HFFc6 (cell line): ENCODE measurements at regions not wholly inside any gene's neighbourhood (a gene's known extent, or its start where the extent isn't known, plus 50 kb on each side); places are given as distances from the start of the nearest gene placed in this dataset.

Experiments
- DNase-seq: peaks from one replicate; pipeline ENCODE4 v3.0.0-alpha.2; 2018
- H3K27ac Mint-ChIP-seq: 2 replicates; pipeline ENCODE4 v1.8.0; 2020; ENCODE audit warnings: mild to moderate bottlenecking, mixed read lengths
- H3K27me3 Mint-ChIP-seq: 2 replicates; pipeline ENCODE4 v1.8.0; 2021; ENCODE audit warnings: mild to moderate bottlenecking, moderate library complexity, mixed read lengths; ENCODE audit not compliant: insufficient read depth
- H3K36me3 Mint-ChIP-seq: 2 replicates; pipeline ENCODE4 v1.8.0; 2021; ENCODE audit warnings: low read depth, mixed read lengths
- H3K4me1 Mint-ChIP-seq: 2 replicates; pipeline ENCODE4 v1.8.0; 2020; ENCODE audit warnings: low read depth, mixed read lengths
- H3K4me3 Mint-ChIP-seq: 2 replicates; pipeline ENCODE4 v1.8.0; 2020; ENCODE audit warnings: mild to moderate bottlenecking, moderate library complexity, mixed read lengths
- H3K9me3 Mint-ChIP-seq: 2 replicates; pipeline ENCODE4 v1.8.0; 2020; ENCODE audit warnings: mild to moderate bottlenecking, mixed read lengths
- TF ChIP-seq, protein P1 (sequence below): fragments of 200-600 bp; sonication (generic); IDR thresholded peaks from 2 replicates; pipeline ENCODE4 v1.5.0; 2021; ENCODE audit warnings: antibody characterized with exemption, mild to moderate bottlenecking

DNA sequence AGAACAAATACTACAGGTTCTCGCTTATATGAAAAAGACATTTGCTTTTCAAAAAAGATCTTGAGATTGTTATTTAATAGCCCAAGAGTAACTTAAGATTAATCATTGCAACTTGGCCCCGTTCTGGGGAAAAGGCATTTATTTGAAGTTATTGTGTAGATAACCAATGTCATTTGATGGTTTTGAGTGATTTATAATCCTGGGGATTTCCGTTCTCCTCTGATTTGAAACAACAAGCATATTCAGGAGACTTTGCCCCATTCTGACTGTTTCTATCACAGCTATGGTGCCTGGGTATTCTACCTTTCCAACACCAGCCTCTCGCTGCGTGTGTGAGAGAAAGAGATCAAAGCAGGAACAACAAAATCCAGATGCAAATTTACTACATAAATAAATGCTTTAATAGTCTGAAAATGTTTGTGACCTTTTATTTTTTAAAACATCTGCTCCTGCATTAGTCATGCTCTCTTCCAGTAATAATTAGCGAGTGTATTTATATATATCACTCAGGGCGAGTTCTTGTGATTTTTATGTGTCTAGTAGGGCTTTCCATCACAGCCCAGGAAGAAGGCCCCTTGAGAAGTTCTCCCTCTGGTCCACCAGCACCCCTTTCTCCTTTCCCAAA, 197.9 kb upstream of the FOXQ1 start:
- peaks cover 10% of the 10 kb centered on the region for H3K27me3 Mint-ChIP-seq
- H3K4me1 Mint-ChIP-seq = peaks cover 20% of the 10 kb centered on the region
- no peak overlapping the region for H3K27ac Mint-ChIP-seq
- no peaks in the 10 kb centered on the region for H3K36me3 Mint-ChIP-seq
- no peak for DNase-seq
- TF ChIP-seq, protein P1, sequence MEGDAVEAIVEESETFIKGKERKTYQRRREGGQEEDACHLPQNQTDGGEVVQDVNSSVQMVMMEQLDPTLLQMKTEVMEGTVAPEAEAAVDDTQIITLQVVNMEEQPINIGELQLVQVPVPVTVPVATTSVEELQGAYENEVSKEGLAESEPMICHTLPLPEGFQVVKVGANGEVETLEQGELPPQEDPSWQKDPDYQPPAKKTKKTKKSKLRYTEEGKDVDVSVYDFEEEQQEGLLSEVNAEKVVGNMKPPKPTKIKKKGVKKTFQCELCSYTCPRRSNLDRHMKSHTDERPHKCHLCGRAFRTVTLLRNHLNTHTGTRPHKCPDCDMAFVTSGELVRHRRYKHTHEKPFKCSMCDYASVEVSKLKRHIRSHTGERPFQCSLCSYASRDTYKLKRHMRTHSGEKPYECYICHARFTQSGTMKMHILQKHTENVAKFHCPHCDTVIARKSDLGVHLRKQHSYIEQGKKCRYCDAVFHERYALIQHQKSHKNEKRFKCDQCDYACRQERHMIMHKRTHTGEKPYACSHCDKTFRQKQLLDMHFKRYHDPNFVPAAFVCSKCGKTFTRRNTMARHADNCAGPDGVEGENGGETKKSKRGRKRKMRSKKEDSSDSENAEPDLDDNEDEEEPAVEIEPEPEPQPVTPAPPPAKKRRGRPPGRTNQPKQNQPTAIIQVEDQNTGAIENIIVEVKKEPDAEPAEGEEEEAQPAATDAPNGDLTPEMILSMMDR = no peak
- H3K4me3 Mint-ChIP-seq = no peak overlapping the region
- no peaks in the 10 kb centered on the region for H3K9me3 Mint-ChIP-seq

DNA sequence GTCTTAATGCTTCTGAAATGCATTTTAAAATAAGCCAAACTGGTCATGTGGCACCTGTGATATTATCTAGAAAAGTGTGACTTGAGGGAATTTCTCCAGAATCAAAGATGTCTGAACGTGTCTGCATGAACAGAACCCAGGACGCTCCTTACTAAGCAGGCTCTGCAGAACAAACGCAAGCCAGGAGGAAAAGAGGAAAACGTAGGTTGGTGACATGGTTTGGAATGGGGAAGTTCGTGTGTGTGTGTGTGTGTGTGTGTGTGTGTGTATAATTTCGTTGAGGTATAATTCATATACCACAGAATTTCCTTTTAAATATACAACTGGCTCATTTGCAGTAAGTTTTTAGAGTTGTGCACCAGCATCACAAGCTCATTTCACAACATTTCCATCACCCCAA, 200.5 kb upstream of the FOXQ1 start:
- Mint-ChIP-seq H3K27ac (no peak overlapping the region), H3K4me3 (no peak overlapping the region), H3K36me3 (no peaks in the 10 kb centered on the region), H3K4me1 (peaks cover 22% of the 10 kb centered on the region), H3K9me3 (no peaks in the 10 kb centered on the region), H3K27me3 (peaks cover 10% of the 10 kb centered on the region)
- TF ChIP-seq, protein P1 = no peak
- DNase-seq = no peak

DNA sequence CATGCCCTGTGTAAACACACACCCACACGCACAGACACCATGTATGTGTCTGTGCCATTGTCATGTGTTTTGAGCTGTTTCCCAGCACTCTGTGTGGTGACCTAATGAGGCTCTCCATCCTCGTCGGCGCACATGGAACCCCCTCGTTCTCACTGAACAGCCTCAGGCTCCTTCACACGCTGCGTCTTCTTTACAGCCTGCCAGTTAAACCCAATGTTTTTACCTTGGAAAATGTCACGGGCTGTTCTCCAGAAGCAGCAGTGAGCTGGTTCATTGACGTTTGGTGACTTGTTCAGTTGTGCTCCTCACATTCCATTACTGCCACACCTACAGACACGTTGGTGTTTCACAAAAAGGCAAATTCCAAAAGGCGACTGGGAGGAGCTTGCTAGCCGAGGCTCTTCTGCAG, 201.0 kb upstream of the FOXQ1 start:
- Mint-ChIP-seq H3K27me3 (peaks cover 8% of the 10 kb centered on the region), H3K27ac (no peak overlapping the region)
- DNase-seq = no peak

DNA sequence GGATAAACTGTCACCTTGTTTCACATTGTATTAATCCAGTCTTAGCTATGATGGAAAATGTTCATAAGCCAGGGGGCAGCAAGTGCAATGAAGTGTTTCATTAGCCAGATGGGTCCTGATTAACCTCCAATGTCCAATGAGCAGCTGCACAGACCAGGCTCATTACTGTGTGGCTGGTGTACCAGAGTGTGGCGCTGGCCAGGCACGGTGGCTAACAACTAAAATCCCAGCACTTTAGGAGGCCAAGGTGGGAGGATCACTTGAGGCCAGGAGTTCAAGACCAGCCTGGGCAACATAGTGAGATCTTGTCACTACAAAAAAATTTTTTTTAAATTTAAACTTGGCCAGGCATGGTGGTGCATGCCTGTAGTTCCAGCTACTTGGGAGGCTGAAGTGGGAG, 201.7 kb upstream of the FOXQ1 start:
- peaks cover 8% of the 10 kb centered on the region for H3K27me3 Mint-ChIP-seq
- H3K27ac Mint-ChIP-seq = no peak overlapping the region
- TF ChIP-seq, protein P1 = peak; percentile 49
- peaks cover 30% of the 10 kb centered on the region for H3K4me1 Mint-ChIP-seq
- no peaks in the 10 kb centered on the region for H3K36me3 Mint-ChIP-seq
- H3K4me3 Mint-ChIP-seq = no peak overlapping the region
- peak; percentile 4 for DNase-seq
- H3K9me3 Mint-ChIP-seq = no peaks in the 10 kb centered on the region

More for the DNA sequence above, 201.0 kb upstream of the FOXQ1 start:
- H3K9me3 Mint-ChIP-seq = no peaks in the 10 kb centered on the region
- no peak overlapping the region for H3K4me3 Mint-ChIP-seq
- H3K4me1 Mint-ChIP-seq = peaks cover 26% of the 10 kb centered on the region
- TF ChIP-seq, protein P1 = no peak
- no peaks in the 10 kb centered on the region for H3K36me3 Mint-ChIP-seq

DNA sequence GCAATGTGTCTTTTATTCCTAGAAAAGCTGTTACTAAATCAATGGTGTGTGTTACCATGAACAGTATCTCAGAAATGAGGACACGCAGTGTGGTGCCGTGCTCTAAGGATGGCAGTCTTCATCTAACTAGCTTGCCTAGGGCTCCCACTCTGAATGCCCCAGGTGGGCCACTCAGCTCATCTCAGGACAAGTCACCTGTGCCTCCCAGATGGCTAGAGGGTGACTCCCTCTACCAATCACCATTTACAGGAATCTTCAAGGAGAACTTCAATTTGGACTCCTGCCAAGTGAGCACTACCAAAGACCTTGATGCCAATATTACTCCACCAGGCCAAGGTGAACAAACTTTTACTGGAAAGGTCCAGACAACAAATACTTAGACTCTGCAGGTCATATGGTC, 202.8 kb upstream of the FOXQ1 start:
- Mint-ChIP-seq H3K27me3 (peaks cover 3% of the 10 kb centered on the region), H3K4me3 (no peak overlapping the region), H3K4me1 (peaks cover 23% of the 10 kb centered on the region), H3K9me3 (no peaks in the 10 kb centered on the region), H3K27ac (no peak overlapping the region), H3K36me3 (no peaks in the 10 kb centered on the region)
- TF ChIP-seq, protein P1 = no peak
- DNase-seq = no peak
